ENCODE measurements at regions not wholly inside any gene's neighbourhood (a gene's known extent, or its start where the extent isn't known, plus 50 kb on each side); places are given as distances from the start of the nearest gene placed in this dataset.

- no peak for TF ChIP-seq POLR2A (IDR thresholded peaks at IDR 0.05)
- TF ChIP-seq CTCF (IDR thresholded peaks at IDR 0.05), result no peak
- TF ChIP-seq EP300 (IDR thresholded peaks at IDR 0.05), result no peak
Measured at GRCh38 chr6:133807501-133807900, 81.4 kb upstream of the TCF21 start.

All from tibial nerve (tissue), 4 donors.